Sigmoid colon (tissue), 6 donors: ENCODE measurements at regions not wholly inside any gene's neighbourhood (a gene's known extent, or its start where the extent isn't known, plus 50 kb on each side); places are given as distances from the start of the nearest gene placed in this dataset.
A peak's percentile ranks its signal among the peaks of the same experiment; 100 is the strongest.

Experiments used
- DNase-seq: peaks from one replicate; pipeline ENCODE4 v3.0.0-alpha.2; 2019
- H3K27ac ChIP-seq, 4 donors: fragments of 200-600 bp; sonication (generic); one replicate each; pipeline ENCODE4 v1.5.1; 2016 to 2019; ENCODE audit warnings: mild to moderate bottlenecking in 1 of 4
- H3K27me3 ChIP-seq, 3 donors: fragments of 200-600 bp; sonication (generic); one replicate each; pipeline ENCODE4 v1.5.1; 2019; ENCODE audit warnings: mild to moderate bottlenecking in 1 of 3
- H3K36me3 ChIP-seq, 4 donors: fragments of 200-600 bp; sonication (generic); one replicate each; pipeline ENCODE4 v1.5.1; 2016 to 2019
- H3K4me1 ChIP-seq, 4 donors: fragments of 200-600 bp; sonication (generic); one replicate each; pipeline ENCODE4 v1.5.1; 2017 to 2019
- H3K4me3 ChIP-seq, 4 donors: fragments of 200-600 bp; sonication (generic); one replicate each; pipeline ENCODE4 v1.5.1; 2017 to 2019; ENCODE audit warnings: mild to moderate bottlenecking in 2 of 4, moderate library complexity in 1 of 4
- H3K9me3 ChIP-seq, 4 donors: fragments of 200-600 bp in 3 of 4; sonication (generic) in 3 of 4; one replicate each; pipeline versions ENCODE4 v1.5.1 to v1.6.1; 2013 to 2019
- EP300 ChIP-seq, 4 donors: sonication (generic); formaldehyde crosslinking; IDR thresholded peaks; one replicate each; pipeline ENCODE4 v1.6.1; 2017; ENCODE audit warnings: antibody characterized with exemption in 4 of 4
- POLR2A ChIP-seq, 2 donors: fragments of 450-650 bp; IDR thresholded peaks; one replicate each; pipeline ENCODE4 v1.6.1; 2016; ENCODE audit warnings: antibody characterized with exemption in 2 of 2, mild to moderate bottlenecking in 2 of 2, moderate library complexity in 2 of 2
- POLR2AphosphoS5 ChIP-seq, 4 donors: sonication (generic); formaldehyde crosslinking; IDR thresholded peaks; one replicate each; pipeline ENCODE4 v1.6.1; 2017; ENCODE audit warnings: antibody characterized with exemption in 4 of 4
- WGBS, 2 donors: extraction: QIAGEN DNeasy Blood & Tissue Kit; methylation state at CpG; one replicate each; pipeline ENCODE4 v1.1.7; 2013; 5-methylcytosine and 5-hydroxymethylcytosine counted together
- intact Hi-C: fragments of 100-400 bp; cut with DNase I; formaldehyde crosslinking; loops from one replicate; pipeline ENCODE4 v1.15.1; 2023
- TF ChIP-seq, protein P1 (sequence below), 4 experiments: fragments of 450-650 bp in 3 of 4; fragments of 200-600 bp in 1 of 4; IDR thresholded peaks; one replicate each; pipeline ENCODE4 v1.5.1; 2016 to 2019; ENCODE audit warnings: antibody characterized with exemption in 4 of 4, mild to moderate bottlenecking in 3 of 4, moderate library complexity in 2 of 4
- donor health status: healthy with polysubstance abuse.
- donor health status: healthy.

DNA sequence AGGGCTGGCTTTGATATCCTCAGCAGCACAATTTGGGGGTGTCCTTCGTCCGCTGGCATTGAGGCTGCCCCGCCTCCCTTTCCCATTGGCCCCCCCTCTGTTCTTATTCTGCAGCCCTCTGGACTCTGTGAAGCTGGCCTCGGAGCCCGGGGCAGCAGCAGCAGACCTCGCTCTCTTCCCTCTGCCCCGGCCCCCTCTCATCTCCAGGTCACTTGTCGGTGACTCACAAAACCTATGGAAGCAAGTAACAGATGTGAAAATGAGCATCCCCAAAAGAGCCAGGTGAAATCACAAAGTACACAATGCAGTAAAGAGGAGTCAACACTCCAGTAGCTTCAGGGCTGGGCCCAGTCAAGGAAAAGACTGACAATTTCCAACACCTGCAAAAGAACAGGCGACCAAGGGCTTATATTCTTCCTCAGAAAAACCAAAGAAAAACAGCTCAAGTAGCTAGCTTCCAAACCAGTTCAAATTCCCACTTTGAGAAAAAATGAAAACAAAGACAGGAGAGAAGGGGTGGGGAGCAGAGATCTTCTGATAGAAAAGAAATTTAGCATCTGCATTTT lies 97.5 kb downstream of the ZNF608 start:
- no peak for DNase-seq
- TF ChIP-seq, protein P1, sequence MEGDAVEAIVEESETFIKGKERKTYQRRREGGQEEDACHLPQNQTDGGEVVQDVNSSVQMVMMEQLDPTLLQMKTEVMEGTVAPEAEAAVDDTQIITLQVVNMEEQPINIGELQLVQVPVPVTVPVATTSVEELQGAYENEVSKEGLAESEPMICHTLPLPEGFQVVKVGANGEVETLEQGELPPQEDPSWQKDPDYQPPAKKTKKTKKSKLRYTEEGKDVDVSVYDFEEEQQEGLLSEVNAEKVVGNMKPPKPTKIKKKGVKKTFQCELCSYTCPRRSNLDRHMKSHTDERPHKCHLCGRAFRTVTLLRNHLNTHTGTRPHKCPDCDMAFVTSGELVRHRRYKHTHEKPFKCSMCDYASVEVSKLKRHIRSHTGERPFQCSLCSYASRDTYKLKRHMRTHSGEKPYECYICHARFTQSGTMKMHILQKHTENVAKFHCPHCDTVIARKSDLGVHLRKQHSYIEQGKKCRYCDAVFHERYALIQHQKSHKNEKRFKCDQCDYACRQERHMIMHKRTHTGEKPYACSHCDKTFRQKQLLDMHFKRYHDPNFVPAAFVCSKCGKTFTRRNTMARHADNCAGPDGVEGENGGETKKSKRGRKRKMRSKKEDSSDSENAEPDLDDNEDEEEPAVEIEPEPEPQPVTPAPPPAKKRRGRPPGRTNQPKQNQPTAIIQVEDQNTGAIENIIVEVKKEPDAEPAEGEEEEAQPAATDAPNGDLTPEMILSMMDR (IDR thresholded peaks at IDR 0.05): no peak
- no peak for TF ChIP-seq EP300 (IDR thresholded peaks at IDR 0.05)
- no peak for TF ChIP-seq POLR2A (IDR thresholded peaks at IDR 0.05)
- TF ChIP-seq POLR2AphosphoS5 (IDR thresholded peaks at IDR 0.05): no peak
- H3K36me3 ChIP-seq: peaks cover 0 to 8% (median 0%) of the 10 kb centered on the region in 4 donors
- H3K27me3 ChIP-seq: no peaks in the 10 kb centered on the region
- peaks cover 0 to 54% (median 51%) of the 10 kb centered on the region in 4 donors for H3K4me1 ChIP-seq
- WGBS, 2 donors: 78 to 81% methylated on average over 9 of the region's 9 CpGs
- no peaks in the 10 kb centered on the region for H3K9me3 ChIP-seq
- intact Hi-C loops: loop anchor here (5.0 kb wide), 1 partner anchor 1948 kb away; the partner anchor contains the start of gene ALDH7A1
- H3K27ac ChIP-seq: peak overlapping the region in 3 of 4 donors; percentile 84 to 93 (median 87)
- no peak overlapping the region for H3K4me3 ChIP-seq

DNA sequence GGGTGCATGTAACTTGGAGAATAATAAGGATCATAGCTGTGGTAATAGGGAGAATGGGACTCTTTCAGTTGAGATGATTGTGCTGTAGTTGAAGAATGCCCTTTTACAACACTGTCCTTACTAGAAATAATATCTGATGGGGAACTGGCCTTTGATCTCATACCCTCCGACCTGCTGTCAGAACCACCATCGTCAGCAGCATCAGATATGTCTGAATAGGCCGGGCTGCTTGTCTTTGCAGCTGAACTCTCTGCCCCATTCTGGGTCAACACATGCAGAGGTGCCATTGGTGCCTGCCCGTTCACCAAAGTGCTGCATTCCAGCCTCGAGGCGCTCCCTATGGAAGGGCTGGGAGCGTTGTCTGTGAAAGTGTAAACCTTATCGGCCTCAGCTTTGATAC lies 99.1 kb downstream of the ZNF608 start:
- 97% methylated on average over 8 of the region's 8 CpGs for WGBS, 2 donors
- Histone ChIP-seq H3K4me1 (peaks cover 0 to 38% (median 35%) of the 10 kb centered on the region in 4 donors), H3K4me3 (no peak overlapping the region), H3K27ac (no peak overlapping the region), H3K9me3 (no peaks in the 10 kb centered on the region), H3K27me3 (no peaks in the 10 kb centered on the region), H3K36me3 (peaks cover 0 to 11% (median 0%) of the 10 kb centered on the region in 4 donors)
- no peak for DNase-seq
- intact Hi-C loops: loop anchor here (5.0 kb wide), 1 partner anchor 1950 kb away; the partner anchor contains the start of gene ALDH7A1
- TF ChIP-seq, protein P1 (IDR thresholded peaks at IDR 0.05): no peak

DNA sequence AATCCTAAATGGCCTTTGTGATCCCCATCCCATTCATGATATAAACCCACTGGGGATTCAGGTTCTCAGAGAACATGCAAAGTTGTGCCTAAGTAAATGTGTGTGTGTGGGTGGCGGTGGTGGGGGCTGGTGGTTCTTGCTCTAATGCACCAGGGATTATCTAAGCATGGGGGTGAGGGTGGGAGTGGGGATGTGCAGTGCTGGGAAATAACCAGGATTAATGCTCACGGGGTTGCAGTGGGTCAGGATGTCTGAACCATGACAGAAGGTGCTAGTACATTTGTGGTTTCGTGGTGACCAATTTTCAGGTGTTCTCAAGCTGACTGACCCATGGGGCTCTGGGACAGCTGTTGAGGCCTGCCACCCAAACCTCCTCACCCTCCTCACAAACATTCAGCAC lies 101.0 kb downstream of the ZNF608 start:
- H3K27me3 ChIP-seq: no peaks in the 10 kb centered on the region
- peaks cover 0 to 13% (median 0%) of the 10 kb centered on the region in 4 donors for H3K36me3 ChIP-seq
- no peak overlapping the region for H3K27ac ChIP-seq
- intact Hi-C loops: loop anchor here (5.0 kb wide), 1 partner anchor 1952 kb away; the partner anchor contains the start of gene ALDH7A1
- DNase-seq: no peak
- H3K4me1 ChIP-seq: peaks cover 0 to 20% (median 18%) of the 10 kb centered on the region in 4 donors
- TF ChIP-seq, protein P1 (IDR thresholded peaks at IDR 0.05): no peak
- TF ChIP-seq POLR2A (IDR thresholded peaks at IDR 0.05): no peak
- TF ChIP-seq POLR2AphosphoS5 (IDR thresholded peaks at IDR 0.05): no peak
- no peak for TF ChIP-seq EP300 (IDR thresholded peaks at IDR 0.05)
- 71 to 98% methylated on average over 3 of the region's 3 CpGs for WGBS, 2 donors
- no peak overlapping the region for H3K4me3 ChIP-seq
- H3K9me3 ChIP-seq: no peaks in the 10 kb centered on the region

DNA sequence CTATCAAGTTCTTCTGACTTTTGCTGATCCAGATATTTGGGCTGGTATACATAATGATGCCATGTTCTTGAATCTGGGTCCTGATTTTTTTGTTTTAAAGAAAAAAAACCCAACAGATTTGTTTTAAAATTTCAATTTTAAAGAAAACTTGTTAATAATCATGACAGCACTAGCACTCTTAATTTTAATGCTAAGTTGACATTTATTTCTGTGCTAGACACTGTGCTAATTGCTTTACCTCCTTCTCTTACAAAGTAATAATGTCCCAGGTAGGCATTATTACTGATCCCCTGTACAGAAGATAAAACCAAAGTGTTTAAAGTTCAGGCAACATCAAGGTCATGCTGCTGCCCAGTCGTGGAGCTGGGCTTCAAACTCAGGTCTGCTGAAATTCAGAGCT lies 101.9 kb downstream of the ZNF608 start:
- WGBS, 2 donors: 65 to 84% methylated on average over 1 of the region's 1 CpG
- intact Hi-C loops: no loop called here
- DNase-seq: no peak
- no peak overlapping the region for H3K4me3 ChIP-seq
- TF ChIP-seq EP300 (IDR thresholded peaks at IDR 0.05) (no peak), POLR2AphosphoS5 (IDR thresholded peaks at IDR 0.05) (no peak), POLR2A (IDR thresholded peaks at IDR 0.05) (no peak)
- peaks cover 0 to 11% (median 10%) of the 10 kb centered on the region in 4 donors for H3K4me1 ChIP-seq
- no peak overlapping the region for H3K27ac ChIP-seq
- no peaks in the 10 kb centered on the region for H3K27me3 ChIP-seq
- H3K9me3 ChIP-seq: no peaks in the 10 kb centered on the region
- H3K36me3 ChIP-seq: peaks cover 0 to 17% (median 0%) of the 10 kb centered on the region in 4 donors

DNA sequence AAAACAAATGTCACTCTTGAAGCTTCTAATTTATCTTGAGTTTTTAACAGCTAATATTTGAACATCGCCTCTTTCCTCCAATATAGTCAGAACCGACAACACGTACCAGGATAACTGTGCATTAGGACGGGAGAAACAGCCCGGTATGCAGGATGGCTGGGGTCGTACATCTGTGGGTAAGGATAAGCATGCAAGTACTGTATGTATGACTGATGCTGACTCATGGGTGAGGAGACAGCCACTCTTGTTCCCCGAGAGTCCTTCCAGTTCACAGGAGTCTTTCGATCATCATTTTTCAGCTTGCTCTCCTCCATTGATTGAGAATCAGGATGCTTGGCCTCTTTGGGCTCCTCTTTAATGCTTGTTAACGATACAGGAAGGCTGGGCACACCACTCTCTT lies 102.3 kb downstream of the ZNF608 start:
- 94 to 97% methylated on average over 9 of the region's 9 CpGs for WGBS, 2 donors
- Histone ChIP-seq H3K27ac (no peak overlapping the region), H3K4me3 (no peak overlapping the region), H3K9me3 (no peaks in the 10 kb centered on the region), H3K4me1 (peaks cover 0 to 7% (median 6%) of the 10 kb centered on the region in 4 donors), H3K36me3 (peaks cover 0 to 17% (median 0%) of the 10 kb centered on the region in 4 donors), H3K27me3 (no peaks in the 10 kb centered on the region)
- TF ChIP-seq EP300 (IDR thresholded peaks at IDR 0.05): no peak
- TF ChIP-seq POLR2AphosphoS5 (IDR thresholded peaks at IDR 0.05): no peak
- no peak for TF ChIP-seq POLR2A (IDR thresholded peaks at IDR 0.05)
- TF ChIP-seq, protein P1 (IDR thresholded peaks at IDR 0.05): no peak
- intact Hi-C loops: no loop called here
- DNase-seq: no peak
